ENCODE measurements at regions not wholly inside any gene's neighbourhood (a gene's known extent, or its start where the extent isn't known, plus 50 kb on each side); places are given as distances from the start of the nearest gene placed in this dataset.

GRCh38 chr1:30534551-30534940 lies 188.8 kb downstream of the MATN1 start:
- TF ChIP-seq CTCF (conservative IDR thresholded peaks at IDR 0.05; ENCODE audit: low read length) (no peak), EZH2phosphoT487 (IDR thresholded peaks at IDR 0.05; ENCODE audit: borderline replicate concordance) (no peak)
